ENCODE measurements at regions not wholly inside any gene's neighbourhood (a gene's known extent, or its start where the extent isn't known, plus 50 kb on each side); places are given as distances from the start of the nearest gene placed in this dataset.

GRCh38 chr5:155834271-155834975 lies 492.5 kb upstream of the SGCD start:
- TF ChIP-seq CTCF (conservative IDR thresholded peaks at IDR 0.05 in 1 of 2, IDR thresholded peaks at IDR 0.05 in 1 of 2; ENCODE audit: extremely low read depth in 1 of 2, insufficient read depth in 1 of 2, low read depth in 1 of 2, low read length in 2 of 2): no peak
- TF ChIP-seq EZH2 (IDR thresholded peaks at IDR 0.05; ENCODE audit: borderline replicate concordance, low read length): no peak
